RWPE2 (cell line): ENCODE measurements at regions not wholly inside any gene's neighbourhood (a gene's known extent, or its start where the extent isn't known, plus 50 kb on each side); places are given as distances from the start of the nearest gene placed in this dataset.
A peak's percentile ranks its signal among the peaks of the same experiment; 100 is the strongest.

Experiments
- ATAC-seq: fragments of 200-7000 bp; cut with Tn5 transposase; 3 replicates; pipeline ENCODE4 v1.9.1; 2021; ENCODE audit warnings: low read depth
- DNase-seq: peaks from one replicate; pipeline ENCODE4 v3.0.0-alpha.2; 2020; ENCODE audit warnings: low spot score
- H3K27ac ChIP-seq: fragments of 450-650 bp; 2 replicates; pipeline ENCODE4 v1.5.1; 2017; ENCODE audit warnings: mild to moderate bottlenecking; ENCODE audit not compliant: poor library complexity, severe bottlenecking
- H3K27me3 ChIP-seq: fragments of 250-450 bp; sonication (Bioruptor Pico); 2 replicates; pipeline ENCODE4 v1.5.1; 2021; ENCODE audit warnings: mild to moderate bottlenecking, moderate library complexity; ENCODE audit not compliant: insufficient read depth, poor library complexity, severe bottlenecking
- H3K36me3 ChIP-seq: fragments of 250-450 bp; sonication (Bioruptor Pico); 2 replicates; pipeline ENCODE4 v1.5.1; 2020; ENCODE audit warnings: low read depth, mild to moderate bottlenecking, moderate library complexity
- H3K4me1 ChIP-seq: fragments of 250-450 bp; sonication (Bioruptor Pico); 2 replicates; pipeline ENCODE4 v1.5.1; 2021; ENCODE audit warnings: mild to moderate bottlenecking, moderate library complexity; ENCODE audit not compliant: insufficient read depth, poor library complexity, severe bottlenecking
- H3K4me3 ChIP-seq: fragments of 250-450 bp; sonication (Bioruptor Pico); 2 replicates; pipeline ENCODE4 v1.5.1; 2021; ENCODE audit warnings: mild to moderate bottlenecking, moderate library complexity; ENCODE audit not compliant: severe bottlenecking
- H3K9me3 ChIP-seq: fragments of 250-450 bp; sonication (Bioruptor Pico); 2 replicates; pipeline ENCODE4 v1.5.1; 2021; ENCODE audit warnings: mild to moderate bottlenecking, moderate library complexity; ENCODE audit not compliant: severe bottlenecking
- TF ChIP-seq, protein P1 (sequence below): fragments of 450-650 bp; IDR thresholded peaks from one replicate; pipeline ENCODE4 v1.5.1; 2017; ENCODE audit warnings: mild to moderate bottlenecking, moderate library complexity; ENCODE audit not compliant: poor library complexity, severe bottlenecking

- ATAC-seq (no peak), DNase-seq (no peak)
- Histone ChIP-seq H3K27ac (no peak overlapping the region), H3K9me3 (no peaks in the 10 kb centered on the region), H3K4me3 (no peak overlapping the region), H3K27me3 (no peaks in the 10 kb centered on the region), H3K36me3 (peaks cover 45% of the 10 kb centered on the region), H3K4me1 (peaks cover 13% of the 10 kb centered on the region)
- TF ChIP-seq, protein P1, sequence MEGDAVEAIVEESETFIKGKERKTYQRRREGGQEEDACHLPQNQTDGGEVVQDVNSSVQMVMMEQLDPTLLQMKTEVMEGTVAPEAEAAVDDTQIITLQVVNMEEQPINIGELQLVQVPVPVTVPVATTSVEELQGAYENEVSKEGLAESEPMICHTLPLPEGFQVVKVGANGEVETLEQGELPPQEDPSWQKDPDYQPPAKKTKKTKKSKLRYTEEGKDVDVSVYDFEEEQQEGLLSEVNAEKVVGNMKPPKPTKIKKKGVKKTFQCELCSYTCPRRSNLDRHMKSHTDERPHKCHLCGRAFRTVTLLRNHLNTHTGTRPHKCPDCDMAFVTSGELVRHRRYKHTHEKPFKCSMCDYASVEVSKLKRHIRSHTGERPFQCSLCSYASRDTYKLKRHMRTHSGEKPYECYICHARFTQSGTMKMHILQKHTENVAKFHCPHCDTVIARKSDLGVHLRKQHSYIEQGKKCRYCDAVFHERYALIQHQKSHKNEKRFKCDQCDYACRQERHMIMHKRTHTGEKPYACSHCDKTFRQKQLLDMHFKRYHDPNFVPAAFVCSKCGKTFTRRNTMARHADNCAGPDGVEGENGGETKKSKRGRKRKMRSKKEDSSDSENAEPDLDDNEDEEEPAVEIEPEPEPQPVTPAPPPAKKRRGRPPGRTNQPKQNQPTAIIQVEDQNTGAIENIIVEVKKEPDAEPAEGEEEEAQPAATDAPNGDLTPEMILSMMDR, result no peak
These were observed 216.6 kb upstream of the IL12A start for GRCh38 chr3:159771865-159772611.

GRCh38 chr3:159773706-159774105 is 214.9 kb upstream of the IL12A start:
- no peak overlapping the region for H3K27ac ChIP-seq
- TF ChIP-seq, protein P1, result no peak
- ATAC-seq (no peak), DNase-seq (no peak)
- no peak overlapping the region for H3K4me3 ChIP-seq
- peaks cover 35% of the 10 kb centered on the region for H3K36me3 ChIP-seq
- H3K9me3 ChIP-seq, result no peaks in the 10 kb centered on the region
- no peaks in the 10 kb centered on the region for H3K27me3 ChIP-seq
- peaks cover 13% of the 10 kb centered on the region for H3K4me1 ChIP-seq

- Histone ChIP-seq H3K4me3 (no peak overlapping the region), H3K4me1 (peaks cover 19% of the 10 kb centered on the region), H3K36me3 (peaks cover 31% of the 10 kb centered on the region), H3K27ac (peak overlapping the region; percentile 43), H3K9me3 (no peaks in the 10 kb centered on the region), H3K27me3 (no peaks in the 10 kb centered on the region)
- peak; percentile 98 for ATAC-seq
- DNase-seq, result no peak
- TF ChIP-seq, protein P1, result no peak
These were observed 213.2 kb upstream of the IL12A start for GRCh38 chr3:159775372-159775961.

GRCh38 chr3:159776779-159777178 is 211.9 kb upstream of the IL12A start:
- Histone ChIP-seq H3K4me3 (no peak overlapping the region), H3K27me3 (no peaks in the 10 kb centered on the region), H3K9me3 (no peaks in the 10 kb centered on the region)

More at GRCh38 chr3:159776779-159777178, 211.9 kb upstream of the IL12A start:
- DNase-seq (no peak), ATAC-seq (no peak)
- peaks cover 19% of the 10 kb centered on the region for H3K4me1 ChIP-seq
- TF ChIP-seq, protein P1, result no peak
- no peak overlapping the region for H3K27ac ChIP-seq
- peaks cover 24% of the 10 kb centered on the region for H3K36me3 ChIP-seq
